Karpas-422 (cell line): ENCODE measurements at regions not wholly inside any gene's neighbourhood (a gene's known extent, or its start where the extent isn't known, plus 50 kb on each side); places are given as distances from the start of the nearest gene placed in this dataset.
A peak's percentile ranks its signal among the peaks of the same experiment; 100 is the strongest.

Source experiments
- DNase-seq: peaks from one replicate; pipeline ENCODE4 v3.0.0-alpha.2; 2015
- H2AFZ ChIP-seq: fragments of 200-600 bp; sonication (generic); 2 replicates; pipeline ENCODE4 v1.6.1; 2014; ENCODE audit warnings: antibody characterized with exemption, low read length, mixed read lengths
- H3K27ac ChIP-seq: fragments of 200-600 bp; sonication (generic); 2 replicates; pipeline ENCODE4 v1.5.1; 2014; ENCODE audit warnings: mild to moderate bottlenecking, low read length, moderate library complexity
- H3K27me3 ChIP-seq: fragments of 200-600 bp; sonication (generic); 2 replicates; pipeline ENCODE4 v1.6.1; 2014; ENCODE audit warnings: low read length, mixed read lengths
- H3K36me3 ChIP-seq: fragments of 200-600 bp; sonication (generic); 2 replicates; pipeline ENCODE4 v1.6.1; 2014; ENCODE audit warnings: low read length, mixed read lengths; ENCODE audit not compliant: insufficient read depth
- H3K4me1 ChIP-seq: fragments of 200-600 bp; sonication (generic); 2 replicates; pipeline ENCODE4 v1.6.1; 2014; ENCODE audit warnings: mild to moderate bottlenecking, low read length, mixed read lengths
- H3K4me2 ChIP-seq: fragments of 200-600 bp; sonication (generic); 2 replicates; pipeline ENCODE4 v1.6.1; 2014; ENCODE audit warnings: low read length, low read depth, mild to moderate bottlenecking; ENCODE audit not compliant: poor library complexity, severe bottlenecking
- H3K4me3 ChIP-seq: fragments of 200-600 bp; sonication (generic); 2 replicates; pipeline ENCODE4 v1.5.1; 2014; ENCODE audit warnings: mild to moderate bottlenecking, antibody characterized with exemption, low read length, mixed read lengths
- H3K79me2 ChIP-seq: fragments of 200-600 bp; sonication (generic); 2 replicates; pipeline ENCODE4 v1.6.1; 2014; ENCODE audit warnings: mild to moderate bottlenecking, low read length, mixed read lengths
- H3K9ac ChIP-seq: fragments of 200-600 bp; sonication (generic); 2 replicates; pipeline ENCODE4 v1.6.0; 2014; ENCODE audit warnings: low read length
- H3K9me2 ChIP-seq: fragments of 200-600 bp; sonication (generic), shearing (Covaris generic); replicated peaks from 2 replicates; pipeline ENCODE4 v1.6.0; 2014; ENCODE audit warnings: mild to moderate bottlenecking, low read length, moderate library complexity; ENCODE audit not compliant: insufficient read depth
- H3K9me3 ChIP-seq: fragments of 300-700, 200-600 bp; sonication (generic); 2 replicates; pipeline ENCODE4 v1.6.1; 2014; ENCODE audit warnings: low read length, mixed read lengths
- H4K20me1 ChIP-seq: fragments of 200-600 bp; sonication (generic); 2 replicates; pipeline ENCODE4 v1.6.1; 2014; ENCODE audit warnings: mild to moderate bottlenecking, antibody characterized with exemption, low read length, low read depth; ENCODE audit not compliant: insufficient read depth

DNA sequence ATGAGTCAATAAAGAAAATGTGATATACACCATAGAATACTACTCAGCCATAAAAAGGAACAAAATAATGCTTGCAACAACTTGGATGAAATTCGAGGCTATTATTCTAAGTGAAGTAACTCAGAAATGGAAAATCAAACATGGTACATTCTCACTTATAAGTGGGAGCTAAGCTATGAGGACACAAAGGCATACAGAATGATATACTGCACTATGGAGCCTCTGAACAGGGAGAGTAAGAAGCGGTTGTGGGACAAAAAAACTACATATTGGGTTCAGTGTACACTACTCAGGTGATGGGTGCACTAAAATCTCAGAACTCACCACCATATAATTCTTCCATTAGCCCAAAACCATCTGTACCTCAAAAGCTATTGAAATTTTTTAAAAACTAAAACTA is 68.8 kb upstream of the AKAP13 start:
- Histone ChIP-seq H3K4me1 (peaks cover 20% of the 10 kb centered on the region), H3K4me2 (no peak overlapping the region), H3K79me2 (peaks cover 2% of the 10 kb centered on the region; the same call in 1 of the 2 replicates), H3K9me2 (no peaks in the 10 kb centered on the region), H3K9ac (no peak overlapping the region), H2AFZ (no peak overlapping the region), H3K27ac (no peak overlapping the region), H3K9me3 (no peaks in the 10 kb centered on the region), H3K4me3 (no peak overlapping the region), H4K20me1 (no peaks in the 10 kb centered on the region), H3K36me3 (peaks cover 42% of the 10 kb centered on the region), H3K27me3 (no peaks in the 10 kb centered on the region)
- no peak for DNase-seq

DNA sequence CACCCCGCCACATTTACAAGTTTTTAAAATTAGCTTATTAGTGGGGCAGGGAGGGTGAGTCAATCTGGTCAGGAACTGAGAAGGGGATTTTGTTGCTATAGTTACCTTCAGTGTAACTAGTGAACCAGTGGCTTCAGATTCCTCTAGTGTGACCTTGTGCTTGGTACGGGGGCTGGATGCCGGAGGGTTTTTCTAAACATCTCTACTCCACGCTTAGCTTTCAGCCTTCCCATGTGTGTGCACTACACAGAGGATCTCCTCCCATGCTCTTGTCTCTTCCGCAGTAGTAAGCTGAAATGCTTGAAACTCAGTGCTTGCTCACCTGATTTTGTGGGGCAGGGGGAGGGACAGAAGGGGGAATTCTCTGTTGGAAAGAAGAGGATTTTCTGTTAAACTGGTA is 67.9 kb upstream of the AKAP13 start:
- Histone ChIP-seq H3K27ac (no peak overlapping the region), H4K20me1 (no peaks in the 10 kb centered on the region), H3K4me2 (no peak overlapping the region), H3K36me3 (peaks cover 45% of the 10 kb centered on the region), H3K9me3 (no peaks in the 10 kb centered on the region), H3K9ac (no peak overlapping the region), H2AFZ (no peak overlapping the region), H3K4me1 (peaks cover 12% of the 10 kb centered on the region), H3K27me3 (no peaks in the 10 kb centered on the region), H3K79me2 (no peaks in the 10 kb centered on the region), H3K9me2 (no peaks in the 10 kb centered on the region), H3K4me3 (no peak overlapping the region)
- no peak for DNase-seq

- peaks cover 8% of the 10 kb centered on the region for H3K4me1 ChIP-seq
- no peaks in the 10 kb centered on the region for H3K9me3 ChIP-seq
- peaks cover 47% of the 10 kb centered on the region for H3K36me3 ChIP-seq
- H3K4me2 ChIP-seq = no peak overlapping the region
- no peaks in the 10 kb centered on the region for H3K27me3 ChIP-seq
- no peak for DNase-seq
- H3K4me3 ChIP-seq = no peak overlapping the region
- H3K79me2 ChIP-seq = no peaks in the 10 kb centered on the region
- H3K27ac ChIP-seq = no peak overlapping the region
- no peak overlapping the region for H2AFZ ChIP-seq
- no peaks in the 10 kb centered on the region for H3K9me2 ChIP-seq
- H3K9ac ChIP-seq = no peak overlapping the region
- no peaks in the 10 kb centered on the region for H4K20me1 ChIP-seq
Measured at GRCh38 chr15:85312929-85313331, 67.5 kb upstream of the AKAP13 start.

GRCh38 chr15:85313339-85313738 is 67.1 kb upstream of the AKAP13 start:
- H2AFZ ChIP-seq = no peak overlapping the region
- H3K9me3 ChIP-seq = no peaks in the 10 kb centered on the region
- no peak overlapping the region for H3K27ac ChIP-seq
- no peaks in the 10 kb centered on the region for H3K27me3 ChIP-seq
- DNase-seq = no peak
- peaks cover 2% of the 10 kb centered on the region for H3K79me2 ChIP-seq
- no peaks in the 10 kb centered on the region for H3K9me2 ChIP-seq
- peaks cover 6% of the 10 kb centered on the region; the same call in 1 of the 2 replicates for H3K4me1 ChIP-seq
- H3K4me2 ChIP-seq = no peak overlapping the region
- peaks cover 46% of the 10 kb centered on the region for H3K36me3 ChIP-seq
- H3K9ac ChIP-seq = no peak overlapping the region
- H3K4me3 ChIP-seq = no peak overlapping the region
- H4K20me1 ChIP-seq = no peaks in the 10 kb centered on the region

DNA sequence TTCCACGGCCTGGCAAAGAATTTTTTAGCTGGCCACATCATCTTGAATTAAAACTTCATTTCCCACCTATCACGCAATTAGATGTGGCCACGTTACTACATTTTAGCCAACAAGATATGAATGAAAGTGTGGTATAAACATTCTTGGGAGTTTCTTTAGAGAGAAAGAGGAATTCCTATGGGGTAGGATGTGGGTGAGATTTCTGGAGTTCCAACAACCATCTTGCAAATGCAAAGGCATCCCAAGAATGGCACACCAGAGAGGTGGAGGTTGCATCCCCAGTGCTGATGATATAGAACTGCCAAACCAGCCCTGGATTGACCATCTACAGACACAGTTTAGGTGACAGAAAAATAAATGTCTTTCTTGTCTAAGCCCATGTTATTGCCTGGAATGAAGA is 66.3 kb upstream of the AKAP13 start:
- no peak overlapping the region for H3K27ac ChIP-seq
- H3K9ac ChIP-seq = no peak overlapping the region
- H3K36me3 ChIP-seq = peaks cover 51% of the 10 kb centered on the region
- H4K20me1 ChIP-seq = no peaks in the 10 kb centered on the region
- H3K79me2 ChIP-seq = peaks cover 6% of the 10 kb centered on the region
- no peaks in the 10 kb centered on the region for H3K9me3 ChIP-seq
- no peak for DNase-seq
- peaks cover 8% of the 10 kb centered on the region; the same call in 1 of the 2 replicates for H3K4me1 ChIP-seq
- no peak overlapping the region for H2AFZ ChIP-seq
- no peak overlapping the region for H3K4me3 ChIP-seq
- H3K27me3 ChIP-seq = no peaks in the 10 kb centered on the region
- H3K4me2 ChIP-seq = no peak overlapping the region
- H3K9me2 ChIP-seq = no peaks in the 10 kb centered on the region

- H3K9me3 ChIP-seq = no peaks in the 10 kb centered on the region
- DNase-seq = no peak
- H3K4me3 ChIP-seq = no peak overlapping the region
- H3K9ac ChIP-seq = no peak overlapping the region
- H3K36me3 ChIP-seq = peaks cover 51% of the 10 kb centered on the region
- H3K9me2 ChIP-seq = no peaks in the 10 kb centered on the region
- H3K27ac ChIP-seq = no peak overlapping the region
- H2AFZ ChIP-seq = no peak overlapping the region
- no peaks in the 10 kb centered on the region for H4K20me1 ChIP-seq
- H3K79me2 ChIP-seq = peaks cover 6% of the 10 kb centered on the region
- no peak overlapping the region for H3K4me2 ChIP-seq
- H3K27me3 ChIP-seq = no peaks in the 10 kb centered on the region
- peaks cover 8% of the 10 kb centered on the region; the same call in 1 of the 2 replicates for H3K4me1 ChIP-seq
Measured at GRCh38 chr15:85314633-85315032, 65.8 kb upstream of the AKAP13 start.

DNA sequence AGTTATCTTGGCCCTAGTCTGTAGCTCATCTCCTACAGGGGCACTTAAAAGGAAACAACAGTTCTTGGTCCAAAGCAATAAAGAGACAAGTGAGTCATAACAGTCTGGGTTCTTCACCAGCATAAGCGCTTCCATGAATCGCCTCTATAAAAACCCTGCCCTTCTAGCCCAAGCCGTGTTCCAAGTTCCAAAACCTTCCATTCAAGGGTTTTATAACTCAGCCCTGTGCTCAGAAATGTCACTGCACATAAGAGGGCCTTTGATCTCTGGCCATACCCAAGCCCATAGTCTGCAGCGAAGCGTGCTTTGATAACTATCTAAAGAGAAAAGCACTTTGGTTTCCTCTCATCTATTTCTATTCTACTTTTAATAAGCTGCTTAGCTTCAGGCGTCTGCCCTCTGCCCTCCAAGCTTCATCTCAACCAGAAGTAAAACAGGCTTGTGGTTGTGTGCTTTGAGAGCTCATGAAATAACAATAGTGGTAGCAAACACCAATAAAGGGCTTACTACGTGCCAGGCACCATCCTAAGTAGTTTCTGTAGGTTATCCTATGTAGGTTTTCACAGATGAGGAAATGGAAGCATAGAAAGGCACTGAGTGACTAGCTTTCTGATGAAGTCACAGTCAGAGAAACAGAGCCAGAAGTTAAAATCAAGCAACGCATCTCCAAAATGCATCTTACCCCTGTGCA is 64.0 kb upstream of the AKAP13 start:
- Histone ChIP-seq H3K9ac (no peak overlapping the region), H3K9me3 (no peaks in the 10 kb centered on the region), H3K4me3 (no peak overlapping the region), H3K27me3 (no peaks in the 10 kb centered on the region), H4K20me1 (no peaks in the 10 kb centered on the region), H3K79me2 (peaks cover 17% of the 10 kb centered on the region), H3K36me3 (peaks cover 59% of the 10 kb centered on the region), H3K27ac (no peak overlapping the region; the same call in 1 of the 2 replicates), H2AFZ (no peak overlapping the region), H3K4me1 (peaks cover 6% of the 10 kb centered on the region; the same call in 1 of the 2 replicates), H3K9me2 (no peaks in the 10 kb centered on the region), H3K4me2 (no peak overlapping the region)
- DNase-seq = no peak

DNA sequence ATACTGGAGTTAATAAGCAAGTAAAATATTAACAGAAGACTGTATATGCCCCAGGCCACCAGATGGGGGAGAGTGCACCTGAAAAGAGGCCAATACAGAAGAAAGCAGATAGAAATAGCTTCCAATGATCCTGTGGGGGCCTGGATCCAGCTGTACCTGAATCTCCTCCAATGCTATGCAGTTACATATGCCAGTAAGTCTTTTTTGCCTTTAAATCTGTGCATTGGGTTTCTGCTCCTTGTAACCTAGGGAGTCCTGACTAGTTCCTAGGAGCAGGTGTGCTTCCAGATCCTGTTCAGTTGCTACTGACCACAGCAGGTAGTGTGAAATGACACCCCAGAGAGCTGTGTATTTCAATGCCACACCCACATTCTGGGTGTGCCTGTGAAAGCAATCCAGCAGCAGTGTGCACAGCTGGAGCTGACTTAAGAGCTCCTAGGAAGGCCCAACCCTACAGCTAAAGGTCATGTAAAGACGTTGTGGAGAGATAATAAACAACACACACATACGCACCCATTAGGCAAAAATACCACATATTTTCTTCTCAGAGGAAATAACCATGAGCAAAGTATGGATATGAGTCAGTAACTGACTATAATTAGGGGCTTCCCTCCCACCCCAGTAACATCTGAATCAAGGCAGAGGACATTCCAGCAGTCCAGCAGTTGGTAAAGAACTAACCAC is 62.2 kb upstream of the AKAP13 start:
- Histone ChIP-seq H3K79me2 (peaks cover 31% of the 10 kb centered on the region), H3K27me3 (no peaks in the 10 kb centered on the region), H3K27ac (no peak overlapping the region), H3K4me1 (peaks cover 7% of the 10 kb centered on the region; the same call in 1 of the 2 replicates), H3K4me3 (no peak overlapping the region), H3K9ac (no peak overlapping the region), H3K4me2 (no peak overlapping the region), H4K20me1 (no peaks in the 10 kb centered on the region), H2AFZ (no peak overlapping the region), H3K9me3 (no peaks in the 10 kb centered on the region), H3K36me3 (peaks cover 49% of the 10 kb centered on the region), H3K9me2 (no peaks in the 10 kb centered on the region)
- peak; percentile 60 for DNase-seq
